GM19468 (cell line): ENCODE measurements at regions not wholly inside any gene's neighbourhood (a gene's known extent, or its start where the extent isn't known, plus 50 kb on each side); places are given as distances from the start of the nearest gene placed in this dataset.

Source experiments
- ATAC-seq: cut with Tn5 transposase; IDR thresholded peaks from one replicate; pipeline ENCODE4 v1.9.1; 2021; ENCODE audit warnings: mild to moderate bottlenecking, moderate library complexity, moderate number of reproducible peaks; ENCODE audit not compliant: unreplicated experiment; ENCODE audit errors: extremely low read depth

GRCh38 chr3:168288511-168289401, 193.0 kb upstream of the GOLIM4 start:
- ATAC-seq = no peak

GRCh38 chr3:168285506-168285905, 189.8 kb upstream of the GOLIM4 start:
- ATAC-seq = no peak

GRCh38 chr3:168284728-168285127, 189.0 kb upstream of the GOLIM4 start:
- ATAC-seq = no peak

- ATAC-seq = no peak
These were observed 179.9 kb upstream of the GOLIM4 start for GRCh38 chr3:168275662-168276061.

GRCh38 chr3:168273917-168274316, 178.2 kb upstream of the GOLIM4 start:
- no peak for ATAC-seq

GRCh38 chr3:168273036-168273435, 177.3 kb upstream of the GOLIM4 start:
- no peak for ATAC-seq

GRCh38 chr3:168272343-168272985, 176.7 kb upstream of the GOLIM4 start:
- no peak for ATAC-seq

GRCh38 chr3:168271932-168272331, 176.2 kb upstream of the GOLIM4 start:
- no peak for ATAC-seq

GRCh38 chr3:168269001-168269400, 173.3 kb upstream of the GOLIM4 start:
- no peak for ATAC-seq

- ATAC-seq = no peak
These were observed 171.5 kb upstream of the GOLIM4 start for GRCh38 chr3:168267179-168267578.

- ATAC-seq = no peak
These were observed 170.6 kb upstream of the GOLIM4 start for GRCh38 chr3:168266335-168266734.

GRCh38 chr3:168262887-168263286, 167.2 kb upstream of the GOLIM4 start:
- ATAC-seq = no peak

- peak; percentile 29 for ATAC-seq
These were observed 165.1 kb upstream of the GOLIM4 start for GRCh38 chr3:168260859-168261258.

GRCh38 chr3:168251371-168251770, 155.6 kb upstream of the GOLIM4 start:
- peak; percentile 42 for ATAC-seq

- ATAC-seq = no peak
These were observed 154.7 kb upstream of the GOLIM4 start for GRCh38 chr3:168250415-168250861.

- ATAC-seq = peak; percentile 74
These were observed 154.1 kb upstream of the GOLIM4 start for GRCh38 chr3:168249550-168250414.

GRCh38 chr3:168249205-168249549, 153.5 kb upstream of the GOLIM4 start:
- no peak for ATAC-seq

- ATAC-seq = no peak
These were observed 152.9 kb upstream of the GOLIM4 start for GRCh38 chr3:168248383-168249204.

- ATAC-seq = no peak
These were observed 145.4 kb upstream of the GOLIM4 start for GRCh38 chr3:168241156-168241555.

- no peak for ATAC-seq
These were observed 143.6 kb upstream of the GOLIM4 start for GRCh38 chr3:168239287-168239686.
